ENCODE measurements at regions not wholly inside any gene's neighbourhood (a gene's known extent, or its start where the extent isn't known, plus 50 kb on each side); places are given as distances from the start of the nearest gene placed in this dataset.
"Not testable (repeated sequence)": the region's sequence is repeated elsewhere in the genome, so short reads cannot be mapped to it uniquely, and the experiment has no call there.

- TF ChIP-seq POLR2A (IDR thresholded peaks at IDR 0.05); CTCF (IDR thresholded peaks at IDR 0.05 in 4 of 5, conservative IDR thresholded peaks at IDR 0.05 in 1 of 5): not testable (repeated sequence)
These were observed 159.9 kb downstream of the POTEB start for GRCh38 chr15:21717661-21718060.
